HepG2 (cell line): ENCODE measurements at regions not wholly inside any gene's neighbourhood (a gene's known extent, or its start where the extent isn't known, plus 50 kb on each side); places are given as distances from the start of the nearest gene placed in this dataset.

ENCODE experiments used
- MXD4 ChIP-seq: IDR thresholded peaks from 2 replicates; pipeline ENCODE4 v1.6.1; 2016; ENCODE audit warnings: mild to moderate bottlenecking, missing biosample characterization, missing genetic modification reagents
- RFXAP ChIP-seq: sonication (generic); formaldehyde crosslinking; IDR thresholded peaks from 2 replicates; pipeline ENCODE4 v1.4.0; 2020; ENCODE audit warnings: missing genetic modification reagents, borderline replicate concordance
- ZNF253 ChIP-seq: sonication (generic); formaldehyde crosslinking; IDR thresholded peaks from 2 replicates; pipeline ENCODE4 v1.8.0; 2022; ENCODE audit warnings: mild to moderate bottlenecking, missing genetic modification reagents, borderline replicate concordance
- TF ChIP-seq, protein P1 (sequence below), 2 experiments: sonication (generic) in 1 of 2; formaldehyde crosslinking in 1 of 2; IDR thresholded peaks; 2 replicates each; pipeline versions ENCODE4 v1.4.0 to v1.6.1; 2016 to 2020; ENCODE audit warnings: borderline replicate concordance in 1 of 2, low read depth in 1 of 2, mild to moderate bottlenecking in 1 of 2, missing genetic modification reagents in 1 of 2
- TF ChIP-seq, protein P2 (sequence below): sonication (generic); formaldehyde crosslinking; IDR thresholded peaks from 2 replicates; pipeline ENCODE4 v1.8.0; 2022; ENCODE audit warnings: missing genetic modification reagents, mild to moderate bottlenecking, inconsistent platforms, borderline replicate concordance
- TF ChIP-seq, protein P3 (sequence below): sonication (generic); formaldehyde crosslinking; IDR thresholded peaks from 2 replicates; pipeline ENCODE4 v1.4.0; 2020; ENCODE audit warnings: missing genetic modification reagents

DNA sequence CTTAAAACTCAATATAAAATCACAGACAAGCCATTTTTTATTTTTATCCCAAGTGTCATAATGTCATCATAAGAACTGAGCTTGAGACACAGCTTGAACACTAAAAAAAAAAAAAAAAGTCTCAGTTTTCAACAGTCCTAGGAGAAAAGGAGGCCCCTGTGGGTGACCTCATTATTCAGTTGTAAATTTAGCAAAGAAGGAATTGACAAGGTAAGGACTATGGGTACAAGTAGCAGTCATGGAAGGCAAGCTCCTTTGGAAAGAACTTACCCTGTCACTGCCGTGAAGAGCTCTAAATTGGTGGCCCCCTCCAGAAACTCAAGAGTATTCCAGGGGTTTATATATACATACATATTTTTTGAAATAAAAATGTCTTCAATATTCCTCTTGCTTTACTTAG is 864.4 kb upstream of the KCND2 start (continued):
- TF ChIP-seq, protein P1, sequence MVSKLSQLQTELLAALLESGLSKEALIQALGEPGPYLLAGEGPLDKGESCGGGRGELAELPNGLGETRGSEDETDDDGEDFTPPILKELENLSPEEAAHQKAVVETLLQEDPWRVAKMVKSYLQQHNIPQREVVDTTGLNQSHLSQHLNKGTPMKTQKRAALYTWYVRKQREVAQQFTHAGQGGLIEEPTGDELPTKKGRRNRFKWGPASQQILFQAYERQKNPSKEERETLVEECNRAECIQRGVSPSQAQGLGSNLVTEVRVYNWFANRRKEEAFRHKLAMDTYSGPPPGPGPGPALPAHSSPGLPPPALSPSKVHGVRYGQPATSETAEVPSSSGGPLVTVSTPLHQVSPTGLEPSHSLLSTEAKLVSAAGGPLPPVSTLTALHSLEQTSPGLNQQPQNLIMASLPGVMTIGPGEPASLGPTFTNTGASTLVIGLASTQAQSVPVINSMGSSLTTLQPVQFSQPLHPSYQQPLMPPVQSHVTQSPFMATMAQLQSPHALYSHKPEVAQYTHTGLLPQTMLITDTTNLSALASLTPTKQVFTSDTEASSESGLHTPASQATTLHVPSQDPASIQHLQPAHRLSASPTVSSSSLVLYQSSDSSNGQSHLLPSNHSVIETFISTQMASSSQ (IDR thresholded peaks at IDR 0.05; ENCODE audit: low read depth), result no peak
- TF ChIP-seq, protein P1 (CRISPR knock-in tag; IDR thresholded peaks at IDR 0.05; ENCODE audit: borderline replicate concordance), result no peak
- TF ChIP-seq MXD4, result no peak
- no peak for TF ChIP-seq RFXAP (CRISPR knock-in tag)
- TF ChIP-seq, protein P2, sequence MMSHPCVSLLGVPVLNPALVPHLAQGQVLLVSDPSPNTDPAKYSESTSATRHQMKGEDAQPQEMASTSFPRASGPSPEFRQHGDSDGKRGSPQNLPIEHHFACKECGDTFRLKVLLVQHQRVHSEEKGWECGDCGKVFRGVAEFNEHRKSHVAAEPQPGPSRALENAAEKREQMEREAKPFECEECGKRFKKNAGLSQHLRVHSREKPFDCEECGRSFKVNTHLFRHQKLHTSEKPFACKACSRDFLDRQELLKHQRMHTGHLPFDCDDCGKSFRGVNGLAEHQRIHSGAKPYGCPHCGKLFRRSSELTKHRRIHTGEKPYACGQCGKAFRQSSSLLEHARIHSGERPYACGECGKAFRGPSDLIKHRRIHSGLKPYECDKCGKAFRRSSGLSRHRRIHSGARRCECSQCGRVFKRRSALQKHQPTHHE (CRISPR knock-in tag), result no peak
- no peak for TF ChIP-seq ZNF253 (CRISPR knock-in tag)
- TF ChIP-seq, protein P3, sequence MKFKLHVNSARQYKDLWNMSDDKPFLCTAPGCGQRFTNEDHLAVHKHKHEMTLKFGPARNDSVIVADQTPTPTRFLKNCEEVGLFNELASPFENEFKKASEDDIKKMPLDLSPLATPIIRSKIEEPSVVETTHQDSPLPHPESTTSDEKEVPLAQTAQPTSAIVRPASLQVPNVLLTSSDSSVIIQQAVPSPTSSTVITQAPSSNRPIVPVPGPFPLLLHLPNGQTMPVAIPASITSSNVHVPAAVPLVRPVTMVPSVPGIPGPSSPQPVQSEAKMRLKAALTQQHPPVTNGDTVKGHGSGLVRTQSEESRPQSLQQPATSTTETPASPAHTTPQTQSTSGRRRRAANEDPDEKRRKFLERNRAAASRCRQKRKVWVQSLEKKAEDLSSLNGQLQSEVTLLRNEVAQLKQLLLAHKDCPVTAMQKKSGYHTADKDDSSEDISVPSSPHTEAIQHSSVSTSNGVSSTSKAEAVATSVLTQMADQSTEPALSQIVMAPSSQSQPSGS (CRISPR knock-in tag), result no peak
